GM19043 (cell line): ENCODE measurements at regions not wholly inside any gene's neighbourhood (a gene's known extent, or its start where the extent isn't known, plus 50 kb on each side); places are given as distances from the start of the nearest gene placed in this dataset.

Experiments used
- ATAC-seq: cut with Tn5 transposase; IDR thresholded peaks from one replicate; pipeline ENCODE4 v1.9.1; 2021; ENCODE audit warnings: low read depth; ENCODE audit not compliant: unreplicated experiment

DNA sequence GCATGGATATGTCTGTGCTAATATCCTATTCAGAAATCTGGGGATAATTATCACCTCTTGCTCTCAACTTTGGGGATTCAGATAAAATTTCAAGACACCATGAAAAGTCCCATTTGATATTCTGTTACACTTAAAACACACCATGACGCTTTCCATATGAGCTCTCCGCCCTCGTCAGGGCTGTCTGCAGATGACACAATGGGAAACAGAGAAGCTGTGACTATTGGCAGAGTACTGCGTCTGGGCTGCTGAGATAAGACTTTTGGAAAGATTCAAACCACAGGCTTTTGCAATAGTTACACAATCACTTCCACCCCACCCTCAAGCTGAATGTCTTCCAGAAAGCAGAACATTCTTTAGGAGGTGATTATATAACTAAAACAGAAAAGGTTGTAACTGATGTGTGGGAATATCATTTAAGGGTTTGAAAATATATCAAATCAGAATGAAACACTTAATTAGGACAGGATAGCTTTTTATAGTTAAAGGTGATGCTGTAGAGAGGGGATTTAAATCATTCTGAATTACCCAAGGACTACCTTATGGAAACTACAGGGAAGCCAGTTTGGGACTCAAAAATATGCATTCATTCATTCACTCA lies 75.3 kb upstream of the TMPO start:
- ATAC-seq = no peak

DNA sequence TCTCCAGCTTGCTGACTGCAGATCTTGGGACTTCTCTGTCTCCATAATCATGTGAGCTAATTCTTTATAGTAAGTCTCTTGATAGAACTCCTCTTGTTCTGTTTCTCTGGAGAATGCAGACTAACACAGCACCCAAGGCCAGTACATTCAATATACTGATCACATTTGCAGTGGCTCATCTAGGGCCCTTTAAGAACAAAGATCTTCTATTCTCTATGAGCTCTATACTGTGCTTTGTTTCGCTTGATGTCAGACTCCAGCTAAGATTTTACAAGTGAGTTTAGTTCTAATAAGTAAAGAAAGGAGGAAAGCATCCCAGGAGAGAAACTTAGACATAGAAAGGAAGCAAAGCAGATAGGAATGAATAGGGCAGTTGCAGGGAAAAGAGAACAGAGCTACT lies 69.3 kb upstream of the TMPO start:
- no peak for ATAC-seq

DNA sequence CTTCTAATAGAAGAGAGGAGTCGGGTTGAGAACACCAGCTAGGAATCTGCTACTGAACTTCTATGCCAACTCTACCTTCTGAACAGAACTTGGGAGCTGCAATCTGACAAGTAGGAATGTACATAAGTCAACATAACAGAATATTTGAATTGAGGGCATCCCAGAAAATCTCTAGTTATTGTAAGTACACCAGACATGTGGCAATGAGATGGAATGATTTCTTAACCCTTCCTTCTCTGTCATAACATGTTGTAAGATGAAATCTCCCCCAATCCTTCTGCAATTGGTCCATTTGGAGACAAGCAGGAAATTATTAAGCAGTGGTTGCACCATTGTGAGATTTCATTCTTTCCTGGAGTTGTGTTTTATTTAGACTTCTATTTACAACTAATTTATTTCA lies 68.7 kb upstream of the TMPO start:
- ATAC-seq = no peak

DNA sequence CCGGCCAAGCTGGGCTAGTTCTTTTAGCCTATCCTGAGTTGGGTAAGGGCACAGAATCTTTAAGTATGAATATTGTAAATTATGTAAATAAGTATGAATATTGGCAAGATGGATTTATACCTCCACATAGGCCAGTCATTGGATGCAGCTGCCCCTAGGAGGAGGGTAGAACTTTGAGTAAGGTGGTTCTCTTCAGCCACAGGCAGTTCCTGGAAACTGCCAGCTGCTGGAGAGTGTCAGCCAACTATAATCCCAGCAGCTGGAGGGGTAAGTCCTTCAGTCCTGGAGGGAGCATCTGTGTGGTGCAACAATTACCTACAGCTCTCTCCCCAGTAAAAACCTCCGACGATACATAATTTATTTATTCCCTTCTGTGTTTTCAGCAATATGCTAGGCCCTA lies 65.8 kb upstream of the TMPO start:
- ATAC-seq = no peak

DNA sequence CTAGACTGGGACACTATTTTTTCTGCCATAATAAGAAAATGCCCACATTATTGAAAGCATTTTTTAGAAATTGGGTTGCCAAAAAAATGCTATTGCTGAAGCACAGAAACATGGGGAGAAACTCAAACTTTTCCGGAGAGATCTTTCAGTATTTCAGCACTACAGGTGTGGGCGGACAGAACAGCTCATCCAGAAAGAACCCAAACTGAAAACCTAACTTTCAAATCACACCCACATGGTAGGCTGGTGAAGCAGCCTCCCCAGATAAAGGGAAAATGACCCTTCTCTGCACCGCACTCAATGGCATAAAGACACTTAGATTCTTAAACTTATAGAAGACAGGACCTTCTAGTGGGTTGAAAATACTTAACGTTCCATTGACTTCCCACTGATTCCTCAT lies 62.3 kb upstream of the TMPO start:
- ATAC-seq = no peak

DNA sequence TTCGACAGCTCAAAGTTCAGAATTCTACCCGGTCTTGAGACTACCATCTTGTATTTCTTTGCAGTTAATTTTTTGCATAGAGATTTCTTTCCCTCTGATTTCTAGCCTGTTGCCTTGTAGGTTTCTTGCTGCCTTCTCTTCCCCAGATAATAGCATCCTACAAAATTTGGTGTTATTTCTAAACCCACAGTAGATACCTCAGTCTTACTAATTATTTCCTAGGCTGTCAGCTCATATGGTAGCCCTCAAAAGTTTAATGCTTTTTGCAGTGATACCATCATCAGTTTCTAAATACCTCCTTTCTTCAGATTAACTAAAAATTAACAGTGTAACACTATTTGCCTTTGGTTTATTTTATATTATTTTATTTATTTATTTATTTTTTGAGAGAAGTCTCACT lies 61.9 kb upstream of the TMPO start:
- no peak for ATAC-seq

DNA sequence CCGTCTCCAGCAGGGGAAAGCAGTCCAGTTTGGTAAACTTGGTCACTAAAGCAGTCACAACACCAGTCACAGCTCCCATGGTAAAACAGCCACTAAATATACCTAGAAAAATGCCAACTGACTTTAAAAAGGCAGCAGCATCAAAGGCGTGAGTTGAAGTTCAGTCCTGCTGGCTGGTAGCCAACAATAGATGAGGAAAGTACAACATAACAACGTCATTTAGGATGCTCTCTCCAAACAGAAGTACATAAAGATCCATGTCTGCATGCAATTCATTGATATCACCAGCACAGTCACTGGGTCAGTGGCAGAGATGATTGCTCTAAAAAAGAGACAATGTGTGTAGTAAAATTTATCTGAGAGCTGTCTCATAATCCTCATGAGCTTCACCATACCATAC lies 59.3 kb upstream of the TMPO start:
- no peak for ATAC-seq

DNA sequence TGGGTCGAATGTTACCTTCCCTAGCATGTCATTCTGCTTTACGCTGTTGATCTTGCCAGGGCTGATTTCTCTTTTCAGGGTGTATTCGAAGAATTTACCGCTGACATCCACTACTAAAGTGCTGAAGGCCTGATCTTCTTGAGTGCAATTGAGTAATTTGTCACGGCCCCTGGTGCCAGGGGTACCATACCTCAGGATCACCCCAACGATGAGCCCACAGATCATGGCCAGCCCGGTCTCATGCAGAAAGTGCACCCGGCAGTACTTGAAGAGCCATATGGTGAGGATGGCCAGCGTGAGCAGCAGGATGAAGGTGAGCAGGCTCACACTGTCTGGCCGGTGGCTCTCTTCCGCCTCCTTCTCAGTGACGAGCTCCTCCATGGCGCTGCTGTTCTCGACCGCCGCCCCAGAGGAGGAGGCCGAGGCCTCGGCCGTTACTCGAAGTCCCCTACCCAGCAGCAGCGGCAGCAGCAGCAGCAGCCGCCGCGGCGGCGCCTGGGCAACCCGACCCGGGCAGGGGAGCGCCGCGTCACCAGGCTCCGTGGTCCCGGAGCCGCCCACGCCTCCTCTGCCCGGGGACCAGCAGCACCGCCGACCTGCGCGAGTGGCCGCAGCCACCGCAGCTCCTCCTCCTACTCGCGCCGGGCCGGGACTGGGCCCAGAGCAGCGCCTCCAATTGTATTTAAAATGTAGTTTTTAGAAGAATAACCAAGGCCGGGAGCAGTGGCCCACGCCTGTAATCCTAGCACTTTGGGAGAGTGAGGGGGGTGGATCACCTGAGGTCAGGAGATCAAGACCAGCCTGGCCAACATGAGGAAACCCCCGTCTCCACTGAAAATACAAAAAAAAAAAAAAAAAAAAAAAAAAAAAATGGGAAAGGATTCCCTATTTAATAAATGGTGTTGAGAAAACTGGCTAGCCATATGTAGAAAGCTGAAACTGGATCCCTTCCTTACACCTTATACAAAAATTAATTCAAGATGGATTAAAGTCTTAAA lies 58.5 kb upstream of the TMPO start:
- ATAC-seq = peak; percentile 75

DNA sequence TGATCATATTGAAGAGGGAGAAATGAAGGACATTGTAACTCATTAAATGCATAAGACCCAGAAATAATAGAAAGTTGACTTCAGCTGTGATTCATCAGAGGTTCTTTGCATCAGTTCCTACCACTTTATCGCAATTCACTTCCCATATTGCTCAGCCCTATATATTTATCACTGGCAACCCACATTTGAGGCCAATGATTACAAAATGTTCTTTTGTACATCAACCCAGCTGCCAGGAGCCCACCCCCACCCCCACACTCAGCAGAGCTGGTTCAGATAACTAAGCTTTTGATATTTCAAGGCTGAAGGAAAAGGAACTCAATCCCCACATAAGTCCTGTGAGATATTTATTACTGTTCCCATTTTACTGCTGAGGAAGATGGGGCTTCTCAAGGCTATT lies 51.2 kb upstream of the TMPO start:
- ATAC-seq = no peak

DNA sequence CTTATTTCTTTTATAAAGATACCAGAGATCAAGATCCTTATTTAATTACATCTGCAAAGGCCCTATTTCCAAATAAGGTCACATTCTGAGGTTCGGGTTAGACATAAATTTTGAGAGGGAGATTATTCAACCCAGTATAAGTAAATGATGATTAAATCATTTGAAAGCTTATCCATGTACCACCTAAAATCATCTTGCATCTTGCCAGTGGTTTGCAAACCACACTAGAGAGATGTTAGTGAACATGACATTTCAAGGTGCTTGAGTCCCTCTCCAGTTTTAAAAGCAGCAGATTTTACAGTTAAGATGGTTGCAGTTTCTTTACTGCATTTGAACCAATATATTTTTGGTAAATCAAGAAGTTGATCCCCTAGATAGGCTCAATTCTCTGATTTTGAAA lies 49.9 kb upstream of the TMPO start:
- ATAC-seq = no peak
